ENCODE measurements at regions not wholly inside any gene's neighbourhood (a gene's known extent, or its start where the extent isn't known, plus 50 kb on each side); places are given as distances from the start of the nearest gene placed in this dataset.
A peak's percentile ranks its signal among the peaks of the same experiment; 100 is the strongest.
"Not testable (repeated sequence)": the region's sequence is repeated elsewhere in the genome, so short reads cannot be mapped to it uniquely, and the experiment has no call there.

GRCh38 chr6:97459535-97459934 lies 176.5 kb upstream of the MMS22L start:
- DNase-seq = no peak

- DNase-seq = no peak
Observed at GRCh38 chr6:97459986-97460385, 177.0 kb upstream of the MMS22L start.

GRCh38 chr6:97460394-97461080 lies 177.5 kb upstream of the MMS22L start:
- no peak for DNase-seq

- DNase-seq = no peak
Observed at GRCh38 chr6:97461218-97461617, 178.2 kb upstream of the MMS22L start.

GRCh38 chr6:97462031-97462430 lies 179.0 kb upstream of the MMS22L start:
- DNase-seq = no peak

- no peak for DNase-seq
Observed at GRCh38 chr6:97462938-97463598, 180.1 kb upstream of the MMS22L start.

GRCh38 chr6:97465877-97466561 lies 183.0 kb upstream of the MMS22L start:
- DNase-seq = no peak

GRCh38 chr6:97468981-97469380 lies 186.0 kb upstream of the MMS22L start:
- no peak for DNase-seq

- DNase-seq = no peak
Observed at GRCh38 chr6:97469451-97469850, 186.4 kb upstream of the MMS22L start.

- no peak for DNase-seq
Observed at GRCh38 chr6:97470322-97470721, 187.3 kb upstream of the MMS22L start.

- no peak for DNase-seq
Observed at GRCh38 chr6:97473979-97474378, 191.0 kb upstream of the MMS22L start.

GRCh38 chr6:97497713-97498331 lies 214.8 kb upstream of the MMS22L start:
- DNase-seq = peak; percentile 57

- no peak for DNase-seq
Observed at GRCh38 chr6:97501853-97502252, 218.8 kb upstream of the MMS22L start.

GRCh38 chr6:97508646-97509045 lies 225.6 kb upstream of the MMS22L start:
- DNase-seq = no peak

GRCh38 chr6:97513260-97513659 lies 230.2 kb upstream of the MMS22L start:
- not testable (repeated sequence) for DNase-seq

- DNase-seq = no peak
Observed at GRCh38 chr6:97524811-97525210, 241.8 kb upstream of the MMS22L start.

GRCh38 chr6:97535800-97536199 lies 252.8 kb upstream of the MMS22L start:
- DNase-seq = no peak

GRCh38 chr6:97548354-97548753 lies 265.3 kb upstream of the MMS22L start:
- DNase-seq = no peak

- no peak for DNase-seq
Observed at GRCh38 chr6:97557355-97557754, 274.3 kb upstream of the MMS22L start.

- no peak for DNase-seq
Observed at GRCh38 chr6:97563529-97563928, 280.5 kb upstream of the MMS22L start.

- DNase-seq = no peak
Observed at GRCh38 chr6:97572943-97573342, 289.9 kb upstream of the MMS22L start.

GRCh38 chr6:97586344-97586743 lies 303.3 kb upstream of the MMS22L start:
- DNase-seq = no peak

GRCh38 chr6:97591955-97592354 lies 308.9 kb upstream of the MMS22L start:
- no peak for DNase-seq

- no peak for DNase-seq
Observed at GRCh38 chr6:97594844-97595243, 311.8 kb upstream of the MMS22L start.

Data from RPMI8226 (cell line).